Upper lobe of left lung (tissue), 6 donors: ENCODE measurements at regions not wholly inside any gene's neighbourhood (a gene's known extent, or its start where the extent isn't known, plus 50 kb on each side); places are given as distances from the start of the nearest gene placed in this dataset.

ENCODE experiments used
- ATAC-seq, 2 donors: fragments of 200-7000 bp; cut with Tn5 transposase; one replicate each; pipeline ENCODE4 v1.9.1; 2022; ENCODE audit warnings: mild to moderate bottlenecking in 2 of 2, moderate library complexity in 2 of 2; ENCODE audit not compliant: low FRiP score in 2 of 2
- DNase-seq, 2 donors: peaks; one replicate each; pipeline ENCODE4 v3.0.0-alpha.2; 2019 to 2020
- H3K27ac ChIP-seq, 4 donors: fragments of 200-600 bp; sonication (generic); one replicate each; pipeline ENCODE4 v1.5.1; 2016 to 2019
- H3K27me3 ChIP-seq, 4 donors: fragments of 200-600 bp; sonication (generic); one replicate each; pipeline ENCODE4 v1.5.1; 2017 to 2019
- H3K36me3 ChIP-seq, 4 donors: fragments of 200-600 bp; sonication (generic); one replicate each; pipeline ENCODE4 v1.5.1; 2016 to 2019
- H3K4me1 ChIP-seq, 4 donors: fragments of 200-600 bp; sonication (generic); one replicate each; pipeline ENCODE4 v1.5.1; 2018 to 2019
- H3K4me3 ChIP-seq, 4 donors: fragments of 200-600 bp; sonication (generic); one replicate each; pipeline ENCODE4 v1.5.1; 2017 to 2019; ENCODE audit warnings: mild to moderate bottlenecking in 2 of 4, moderate library complexity in 1 of 4
- H3K9me3 ChIP-seq, 4 donors: fragments of 200-600 bp; sonication (generic); one replicate each; pipeline ENCODE4 v1.5.1; 2018 to 2019
- EP300 ChIP-seq, 4 donors: sonication (generic); formaldehyde crosslinking; IDR thresholded peaks; one replicate each; pipeline ENCODE4 v1.5.1; 2017; ENCODE audit warnings: antibody characterized with exemption in 4 of 4, control low read depth in 2 of 4
- POLR2A ChIP-seq, 4 donors: fragments of 450-650 bp; IDR thresholded peaks; one replicate each; pipeline ENCODE4 v1.5.1; 2016 to 2017; ENCODE audit warnings: antibody characterized with exemption in 4 of 4, mild to moderate bottlenecking in 2 of 4
- POLR2AphosphoS5 ChIP-seq, 2 donors: sonication (generic); formaldehyde crosslinking; IDR thresholded peaks; one replicate each; pipeline ENCODE4 v1.5.1; 2017; ENCODE audit warnings: antibody characterized with exemption in 2 of 2
- WGBS, 2 donors: methylation state at CpG; one replicate each; pipeline ENCODE4 v1.1.5; 2017 to 2018; 5-methylcytosine and 5-hydroxymethylcytosine counted together
- TF ChIP-seq, protein P1 (sequence below), 6 experiments: fragments of 450-650 bp in 4 of 6; fragments of 200-600 bp in 2 of 6; sonication (generic) in 2 of 6; IDR thresholded peaks; one replicate each; pipeline ENCODE4 v1.5.1; 2016 to 2019; ENCODE audit warnings: antibody characterized with exemption in 6 of 6
- donor health status: DM: no; HTN: no; CAD: no; lungs with moderate emphysema.
- donor health status: DM: no; HTN: yes; CAD: no; lungs with severe emphysema.

DNA sequence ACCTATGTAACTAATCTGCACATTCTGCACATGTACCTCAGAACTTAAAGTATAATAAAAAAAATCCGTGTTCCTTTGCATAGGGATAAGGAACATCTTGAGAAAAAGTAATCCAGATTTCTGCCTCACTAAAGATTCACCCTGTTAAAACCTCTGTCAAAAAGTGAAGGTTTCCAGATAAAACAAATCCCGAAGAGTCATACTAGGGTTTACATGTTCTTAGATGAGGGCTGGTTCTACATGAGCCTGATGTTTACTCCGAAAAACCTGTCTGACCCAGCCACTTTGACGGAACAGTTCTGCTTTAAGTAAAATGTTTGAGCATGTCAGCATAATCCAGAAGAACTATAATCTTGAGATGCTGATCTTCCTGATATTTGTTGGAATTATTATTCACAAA is 515.6 kb upstream of the SLC8A1 start:
- H3K27me3 ChIP-seq, result no peaks in the 10 kb centered on the region
- ATAC-seq (no peak), DNase-seq (no peak)
- H3K4me3 ChIP-seq, result no peak overlapping the region
- 81 to 84% methylated on average over 4 of the region's 4 CpGs for WGBS, 2 donors
- no peaks in the 10 kb centered on the region for H3K36me3 ChIP-seq
- no peak overlapping the region for H3K27ac ChIP-seq
- no peaks in the 10 kb centered on the region for H3K4me1 ChIP-seq
- no peaks in the 10 kb centered on the region for H3K9me3 ChIP-seq
- no peak for TF ChIP-seq POLR2AphosphoS5 (IDR thresholded peaks at IDR 0.05)
- TF ChIP-seq POLR2A (IDR thresholded peaks at IDR 0.05), result no peak
- TF ChIP-seq EP300 (IDR thresholded peaks at IDR 0.05), result no peak
- TF ChIP-seq, protein P1, sequence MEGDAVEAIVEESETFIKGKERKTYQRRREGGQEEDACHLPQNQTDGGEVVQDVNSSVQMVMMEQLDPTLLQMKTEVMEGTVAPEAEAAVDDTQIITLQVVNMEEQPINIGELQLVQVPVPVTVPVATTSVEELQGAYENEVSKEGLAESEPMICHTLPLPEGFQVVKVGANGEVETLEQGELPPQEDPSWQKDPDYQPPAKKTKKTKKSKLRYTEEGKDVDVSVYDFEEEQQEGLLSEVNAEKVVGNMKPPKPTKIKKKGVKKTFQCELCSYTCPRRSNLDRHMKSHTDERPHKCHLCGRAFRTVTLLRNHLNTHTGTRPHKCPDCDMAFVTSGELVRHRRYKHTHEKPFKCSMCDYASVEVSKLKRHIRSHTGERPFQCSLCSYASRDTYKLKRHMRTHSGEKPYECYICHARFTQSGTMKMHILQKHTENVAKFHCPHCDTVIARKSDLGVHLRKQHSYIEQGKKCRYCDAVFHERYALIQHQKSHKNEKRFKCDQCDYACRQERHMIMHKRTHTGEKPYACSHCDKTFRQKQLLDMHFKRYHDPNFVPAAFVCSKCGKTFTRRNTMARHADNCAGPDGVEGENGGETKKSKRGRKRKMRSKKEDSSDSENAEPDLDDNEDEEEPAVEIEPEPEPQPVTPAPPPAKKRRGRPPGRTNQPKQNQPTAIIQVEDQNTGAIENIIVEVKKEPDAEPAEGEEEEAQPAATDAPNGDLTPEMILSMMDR (IDR thresholded peaks at IDR 0.05), result no peak

- DNase-seq, result no peak
- 81 to 82% methylated on average over 4 of the region's 4 CpGs for WGBS, 2 donors
- no peaks in the 10 kb centered on the region for H3K36me3 ChIP-seq
- no peak for ATAC-seq
- H3K4me3 ChIP-seq, result no peak overlapping the region
- H3K4me1 ChIP-seq, result no peaks in the 10 kb centered on the region
- TF ChIP-seq POLR2AphosphoS5 (IDR thresholded peaks at IDR 0.05), result no peak
- TF ChIP-seq, protein P1 (IDR thresholded peaks at IDR 0.05), result no peak
- TF ChIP-seq POLR2A (IDR thresholded peaks at IDR 0.05), result no peak
- TF ChIP-seq EP300 (IDR thresholded peaks at IDR 0.05), result no peak
- no peak overlapping the region for H3K27ac ChIP-seq
- no peaks in the 10 kb centered on the region for H3K9me3 ChIP-seq
- H3K27me3 ChIP-seq, result no peaks in the 10 kb centered on the region
Measured at GRCh38 chr2:40975151-40975550, 523.3 kb upstream of the SLC8A1 start.

DNA sequence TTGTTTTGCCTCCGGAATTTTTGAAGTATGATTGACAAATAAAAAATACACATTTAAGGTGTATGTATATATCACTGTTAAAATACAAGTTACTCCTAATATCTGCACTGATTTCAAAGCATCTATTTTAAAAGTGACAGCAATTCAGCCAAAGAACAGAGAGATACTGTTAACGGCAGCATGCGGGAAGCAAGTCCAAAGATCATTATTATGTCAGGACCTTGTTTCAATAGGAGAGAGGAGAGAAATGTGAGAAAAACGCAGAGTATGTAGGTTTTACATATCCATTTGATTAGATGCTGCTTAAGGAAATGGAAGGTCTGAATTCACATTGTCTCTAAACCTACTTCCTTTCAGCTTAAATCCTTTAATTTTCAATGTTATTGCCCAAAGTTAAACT is 545.5 kb upstream of the SLC8A1 start:
- H3K27me3 ChIP-seq, result no peaks in the 10 kb centered on the region
- ATAC-seq (no peak), DNase-seq (no peak)
- no peak overlapping the region for H3K4me3 ChIP-seq
- no peak overlapping the region for H3K27ac ChIP-seq
- no peaks in the 10 kb centered on the region for H3K9me3 ChIP-seq
- TF ChIP-seq, protein P1 (IDR thresholded peaks at IDR 0.05), result no peak
- no peak for TF ChIP-seq POLR2AphosphoS5 (IDR thresholded peaks at IDR 0.05)
- no peak for TF ChIP-seq POLR2A (IDR thresholded peaks at IDR 0.05)
- TF ChIP-seq EP300 (IDR thresholded peaks at IDR 0.05), result no peak
- H3K4me1 ChIP-seq, result no peaks in the 10 kb centered on the region
- H3K36me3 ChIP-seq, result no peaks in the 10 kb centered on the region
- 78 to 82% methylated on average over 4 of the region's 4 CpGs for WGBS, 2 donors

GRCh38 chr2:41000374-41000773 is 548.5 kb upstream of the SLC8A1 start:
- Histone ChIP-seq H3K4me1 (no peaks in the 10 kb centered on the region), H3K27me3 (no peaks in the 10 kb centered on the region), H3K4me3 (no peak overlapping the region), H3K36me3 (no peaks in the 10 kb centered on the region), H3K27ac (no peak overlapping the region), H3K9me3 (no peaks in the 10 kb centered on the region)
- no peak for DNase-seq
- 31 to 51% methylated on average over 1 of the region's 1 CpG for WGBS, 2 donors
- TF ChIP-seq EP300 (IDR thresholded peaks at IDR 0.05) (no peak), POLR2A (IDR thresholded peaks at IDR 0.05) (no peak), POLR2AphosphoS5 (IDR thresholded peaks at IDR 0.05) (no peak)
- TF ChIP-seq, protein P1 (IDR thresholded peaks at IDR 0.05), result no peak
- no peak for ATAC-seq

DNA sequence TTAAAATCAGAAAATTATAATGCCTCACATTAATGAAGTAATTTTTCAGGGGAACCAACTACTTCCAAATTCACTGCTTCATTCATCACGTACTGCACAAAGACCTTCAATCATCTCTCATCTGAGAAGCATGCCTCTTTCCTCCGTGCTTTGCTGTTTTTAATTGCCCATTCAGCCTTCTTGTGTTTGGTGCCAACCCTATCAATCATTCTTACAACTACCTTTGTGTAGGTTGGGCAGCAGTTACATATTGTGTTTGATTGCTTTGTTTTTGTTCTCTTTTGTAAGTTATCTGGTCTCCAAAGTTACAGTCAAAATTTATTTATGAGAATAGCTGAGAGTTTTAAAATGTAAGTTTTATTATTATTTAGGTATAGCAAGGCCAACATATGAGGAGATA is 549.0 kb upstream of the SLC8A1 start:
- ATAC-seq (no peak), DNase-seq (no peak)
- Histone ChIP-seq H3K27me3 (no peaks in the 10 kb centered on the region), H3K27ac (no peak overlapping the region), H3K4me1 (no peaks in the 10 kb centered on the region), H3K36me3 (no peaks in the 10 kb centered on the region), H3K4me3 (no peak overlapping the region), H3K9me3 (no peaks in the 10 kb centered on the region)
- 49 to 51% methylated on average over 2 of the region's 2 CpGs for WGBS, 2 donors
- TF ChIP-seq EP300 (IDR thresholded peaks at IDR 0.05) (no peak), POLR2A (IDR thresholded peaks at IDR 0.05) (no peak), POLR2AphosphoS5 (IDR thresholded peaks at IDR 0.05) (no peak)
- TF ChIP-seq, protein P1 (IDR thresholded peaks at IDR 0.05), result no peak
